Fibroblast of skin of right biceps (primary cell): ENCODE measurements at regions not wholly inside any gene's neighbourhood (a gene's known extent, or its start where the extent isn't known, plus 50 kb on each side); places are given as distances from the start of the nearest gene placed in this dataset.
A peak's percentile ranks its signal among the peaks of the same experiment; 100 is the strongest.

Source experiments
- DNase-seq: peaks from one replicate; pipeline ENCODE4 v3.0.0-alpha.2; 2013

GRCh38 chr3:95036526-95037021, 973.7 kb downstream of the NSUN3 start:
- DNase-seq, result no peak

GRCh38 chr3:95037097-95037496, 974.2 kb downstream of the NSUN3 start:
- DNase-seq, result no peak

GRCh38 chr3:95037927-95038326, 975.1 kb downstream of the NSUN3 start:
- DNase-seq, result no peak

- no peak for DNase-seq
Measured at GRCh38 chr3:95044101-95044500, 981.2 kb downstream of the NSUN3 start.

GRCh38 chr3:95048564-95048963, 985.7 kb downstream of the NSUN3 start:
- no peak for DNase-seq

GRCh38 chr3:95049841-95050240, 987.0 kb downstream of the NSUN3 start:
- DNase-seq, result no peak

- DNase-seq, result no peak
Measured at GRCh38 chr3:95055288-95055687, 992.4 kb downstream of the NSUN3 start.

GRCh38 chr3:95082191-95082590, 1019.3 kb downstream of the NSUN3 start:
- DNase-seq, result no peak

- DNase-seq, result no peak
Measured at GRCh38 chr3:95084738-95085137, 1021.9 kb downstream of the NSUN3 start.

GRCh38 chr3:95088464-95088863, 1025.6 kb downstream of the NSUN3 start:
- DNase-seq, result no peak

GRCh38 chr3:95097493-95097892, 1034.6 kb downstream of the NSUN3 start:
- no peak for DNase-seq

- DNase-seq, result no peak
Measured at GRCh38 chr3:95120921-95121320, 1058.1 kb downstream of the NSUN3 start.

- DNase-seq, result no peak
Measured at GRCh38 chr3:95123104-95123503, 1060.2 kb downstream of the NSUN3 start.

- peak; percentile 74 for DNase-seq
Measured at GRCh38 chr3:95134693-95135413, 1072.0 kb downstream of the NSUN3 start.

- DNase-seq, result no peak
Measured at GRCh38 chr3:95148107-95148506, 1085.2 kb downstream of the NSUN3 start.

- DNase-seq, result no peak
Measured at GRCh38 chr3:95151590-95151989, 1088.7 kb downstream of the NSUN3 start.

- DNase-seq, result peak; percentile 58
Measured at GRCh38 chr3:95154766-95155165, 1091.9 kb downstream of the NSUN3 start.

- no peak for DNase-seq
Measured at GRCh38 chr3:95162794-95163193, 1099.9 kb downstream of the NSUN3 start.

- DNase-seq, result no peak
Measured at GRCh38 chr3:95167748-95168147, 1104.9 kb downstream of the NSUN3 start.

- no peak for DNase-seq
Measured at GRCh38 chr3:95168526-95168925, 1105.7 kb downstream of the NSUN3 start.

GRCh38 chr3:95172164-95172943, 1109.5 kb downstream of the NSUN3 start:
- DNase-seq, result no peak

- no peak for DNase-seq
Measured at GRCh38 chr3:95177096-95177495, 1114.2 kb downstream of the NSUN3 start.

- no peak for DNase-seq
Measured at GRCh38 chr3:95184038-95184437, 1121.2 kb downstream of the NSUN3 start.

GRCh38 chr3:95189348-95189747, 1126.5 kb downstream of the NSUN3 start:
- no peak for DNase-seq
